Skeletal muscle satellite cell (primary cell): ENCODE measurements at regions not wholly inside any gene's neighbourhood (a gene's known extent, or its start where the extent isn't known, plus 50 kb on each side); places are given as distances from the start of the nearest gene placed in this dataset.

ENCODE experiments used
- H3K27me3 ChIP-seq: 2 replicates; pipeline ENCODE4 v1.7.0; 2013; ENCODE audit warnings: low read length; ENCODE audit not compliant: control insufficient read depth, insufficient read depth
- H3K36me3 ChIP-seq: 2 replicates; pipeline ENCODE4 v1.7.0; 2013; ENCODE audit warnings: mild to moderate bottlenecking, control low read depth, low read length; ENCODE audit not compliant: insufficient read depth
- H3K4me1 ChIP-seq: 2 replicates; pipeline ENCODE4 v1.7.0; 2013; ENCODE audit warnings: low read length; ENCODE audit not compliant: control insufficient read depth, insufficient read depth
- H3K4me2 ChIP-seq: 2 replicates; pipeline ENCODE4 v1.7.0; 2013; ENCODE audit warnings: mild to moderate bottlenecking, low read length
- H3K4me3 ChIP-seq: 2 replicates; pipeline ENCODE4 v1.7.0; 2013; ENCODE audit warnings: low read length
- H3K9ac ChIP-seq: 2 replicates; pipeline ENCODE4 v1.7.0; 2013; ENCODE audit warnings: mild to moderate bottlenecking, low read depth, low read length, moderate library complexity
- H3K9me3 ChIP-seq: replicated peaks from 2 replicates; pipeline ENCODE4 v1.7.0; 2013; ENCODE audit warnings: mild to moderate bottlenecking, control low read depth, low read length

DNA sequence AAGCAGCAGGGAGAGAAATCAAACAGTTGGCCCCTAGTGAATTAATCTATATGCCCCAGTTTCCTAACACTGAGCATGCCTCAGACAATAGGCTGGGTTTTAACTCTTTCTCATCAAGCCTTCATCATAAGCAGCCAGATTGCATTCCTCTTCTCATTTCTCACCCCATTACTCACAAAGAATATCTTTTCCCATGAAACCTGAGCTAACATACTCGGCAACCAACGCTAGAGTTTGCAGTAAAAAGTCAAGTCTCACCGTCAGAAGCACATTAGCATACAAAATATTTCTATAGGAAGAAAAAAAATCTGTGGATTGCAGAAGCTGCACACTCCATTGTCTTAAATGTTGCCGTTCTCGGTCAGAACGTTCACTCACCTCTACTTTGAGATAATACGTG lies 429.9 kb upstream of the ARID1B start:
- Histone ChIP-seq H3K4me3 (no peak overlapping the region), H3K27me3 (no peaks in the 10 kb centered on the region), H3K4me2 (no peak overlapping the region), H3K9ac (no peak overlapping the region), H3K4me1 (no peaks in the 10 kb centered on the region), H3K9me3 (no peaks in the 10 kb centered on the region), H3K36me3 (no peaks in the 10 kb centered on the region)

DNA sequence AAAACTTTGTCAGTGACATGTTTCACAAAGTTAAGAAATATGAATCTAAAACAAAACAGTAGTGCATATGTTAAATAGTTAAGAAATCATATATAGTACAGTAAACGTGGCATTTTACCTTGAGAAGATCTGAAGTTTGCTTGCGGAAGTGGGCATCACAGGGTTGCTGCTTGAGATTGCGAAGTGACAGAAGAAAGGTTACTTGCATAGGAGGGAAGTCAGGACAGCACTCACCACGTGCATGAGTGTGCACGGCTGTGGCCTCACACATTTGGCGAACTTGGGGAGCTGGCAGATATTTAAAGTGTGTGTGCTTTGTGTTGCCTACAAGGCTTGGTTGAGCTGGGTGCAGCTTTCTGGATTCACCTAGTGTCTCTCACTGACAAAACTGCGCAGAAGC lies 431.5 kb upstream of the ARID1B start:
- Histone ChIP-seq H3K4me3 (no peak overlapping the region), H3K9ac (no peak overlapping the region), H3K36me3 (no peaks in the 10 kb centered on the region), H3K4me2 (no peak overlapping the region), H3K4me1 (no peaks in the 10 kb centered on the region), H3K9me3 (no peaks in the 10 kb centered on the region), H3K27me3 (no peaks in the 10 kb centered on the region)

DNA sequence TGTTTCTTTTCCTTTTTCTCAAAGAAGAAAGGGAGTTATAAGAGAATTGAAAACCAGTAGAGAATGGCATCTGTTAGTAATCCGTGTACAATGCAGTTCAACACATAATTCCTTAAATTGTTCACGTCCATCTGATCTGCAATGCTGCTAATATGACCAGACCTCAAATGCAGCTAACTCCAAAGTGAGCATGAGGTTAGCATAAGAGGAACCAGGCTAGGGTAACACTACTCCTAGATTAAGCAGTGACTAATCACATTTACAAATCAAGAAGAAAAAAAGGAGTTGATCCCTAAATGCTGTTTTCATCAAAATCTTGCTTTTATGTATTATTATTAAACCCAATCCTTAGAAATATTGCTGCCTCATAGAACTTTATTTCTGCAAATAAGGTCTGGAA lies 432.7 kb upstream of the ARID1B start:
- Histone ChIP-seq H3K27me3 (no peaks in the 10 kb centered on the region), H3K36me3 (no peaks in the 10 kb centered on the region), H3K4me1 (no peaks in the 10 kb centered on the region), H3K9ac (no peak overlapping the region), H3K4me2 (no peak overlapping the region), H3K9me3 (no peaks in the 10 kb centered on the region), H3K4me3 (no peak overlapping the region)

DNA sequence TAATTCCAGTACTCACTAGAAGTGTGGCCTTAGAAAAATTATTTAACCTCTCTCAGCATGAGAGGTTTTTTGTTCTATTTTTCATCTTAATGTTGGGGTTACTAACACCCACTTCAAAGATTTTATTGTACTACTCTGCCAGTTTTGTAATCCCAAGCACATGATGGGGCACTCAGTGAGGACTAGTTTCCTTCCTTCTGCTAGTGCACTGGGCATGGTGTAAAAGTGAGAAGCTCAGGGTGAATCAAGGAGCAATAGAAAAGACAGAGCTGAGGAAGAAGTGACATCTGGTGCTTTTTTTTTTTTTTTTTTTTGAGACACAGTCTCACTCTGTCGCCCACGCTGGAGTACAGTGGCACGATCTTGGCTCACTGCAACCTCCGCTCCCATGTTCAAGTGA lies 439.4 kb upstream of the ARID1B start:
- Histone ChIP-seq H3K4me3 (no peak overlapping the region), H3K9me3 (no peaks in the 10 kb centered on the region), H3K9ac (no peak overlapping the region), H3K4me1 (no peaks in the 10 kb centered on the region), H3K36me3 (no peaks in the 10 kb centered on the region), H3K27me3 (no peaks in the 10 kb centered on the region), H3K4me2 (no peak overlapping the region)

DNA sequence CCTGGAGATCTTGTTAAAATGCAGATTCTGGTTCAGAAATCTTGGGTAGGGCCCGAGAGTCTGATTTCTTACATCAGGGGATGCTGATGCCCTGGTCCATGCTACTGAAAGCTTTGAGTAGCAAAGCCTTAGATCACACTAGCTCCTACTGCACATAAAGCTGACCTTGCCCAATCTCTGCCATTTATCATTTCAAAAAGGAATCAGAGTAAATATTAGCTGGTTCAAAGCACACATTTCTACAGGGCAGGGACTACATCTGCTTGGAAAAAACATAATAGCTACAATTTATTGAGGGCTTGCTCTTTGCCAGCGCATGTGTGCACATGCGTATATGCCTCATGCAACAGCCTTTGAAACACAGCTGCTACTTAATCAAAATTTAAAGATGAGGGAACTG lies 440.4 kb upstream of the ARID1B start:
- Histone ChIP-seq H3K36me3 (no peaks in the 10 kb centered on the region), H3K4me2 (no peak overlapping the region), H3K4me1 (no peaks in the 10 kb centered on the region), H3K27me3 (no peaks in the 10 kb centered on the region), H3K9ac (no peak overlapping the region), H3K9me3 (peaks cover 2% of the 10 kb centered on the region), H3K4me3 (no peak overlapping the region)

DNA sequence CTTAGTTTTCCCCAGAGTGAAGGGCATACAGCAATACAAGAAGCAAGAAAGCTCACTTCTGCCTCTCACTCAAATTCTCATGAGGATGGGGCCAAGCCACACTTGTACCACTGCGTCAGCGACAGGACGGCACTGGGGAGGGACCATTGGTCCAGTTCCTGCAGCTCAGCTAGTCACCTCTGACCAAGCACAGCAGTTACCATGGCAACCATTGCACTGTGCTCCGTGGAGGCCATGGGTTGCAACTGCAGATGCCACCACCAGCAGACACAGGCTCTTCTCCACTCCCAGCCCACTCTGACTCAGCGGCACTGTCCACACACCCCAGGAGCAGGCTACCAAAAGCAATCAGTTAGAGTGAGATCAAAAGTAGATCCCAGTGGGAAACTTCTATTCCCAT lies 441.1 kb upstream of the ARID1B start:
- peaks cover 2% of the 10 kb centered on the region for H3K9me3 ChIP-seq
- no peak overlapping the region for H3K9ac ChIP-seq
- H3K4me1 ChIP-seq: no peaks in the 10 kb centered on the region
- no peaks in the 10 kb centered on the region for H3K36me3 ChIP-seq
- H3K4me3 ChIP-seq: no peak overlapping the region
- H3K4me2 ChIP-seq: no peak overlapping the region
- no peaks in the 10 kb centered on the region for H3K27me3 ChIP-seq

DNA sequence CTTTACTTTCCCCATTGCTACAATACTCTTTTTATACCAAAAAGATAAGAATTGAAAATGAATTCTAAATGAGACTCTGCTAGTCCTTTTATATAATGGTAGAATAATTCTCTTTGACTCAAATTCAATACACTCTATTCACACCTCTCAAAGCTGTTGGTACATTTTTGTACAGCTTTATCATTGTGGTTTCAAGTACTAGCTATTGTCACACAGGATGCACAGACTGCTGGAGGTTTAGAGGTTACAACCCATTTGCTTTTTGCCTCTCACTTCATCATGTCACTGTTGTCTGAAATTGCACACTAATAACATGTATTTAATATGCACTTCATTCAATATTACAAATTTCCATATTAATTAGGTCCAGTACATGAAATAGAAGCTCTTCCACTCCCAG lies 442.2 kb upstream of the ARID1B start:
- Histone ChIP-seq H3K36me3 (no peaks in the 10 kb centered on the region), H3K9me3 (peaks cover 2% of the 10 kb centered on the region), H3K4me1 (no peaks in the 10 kb centered on the region), H3K4me3 (no peak overlapping the region), H3K9ac (no peak overlapping the region), H3K27me3 (no peaks in the 10 kb centered on the region), H3K4me2 (no peak overlapping the region)

DNA sequence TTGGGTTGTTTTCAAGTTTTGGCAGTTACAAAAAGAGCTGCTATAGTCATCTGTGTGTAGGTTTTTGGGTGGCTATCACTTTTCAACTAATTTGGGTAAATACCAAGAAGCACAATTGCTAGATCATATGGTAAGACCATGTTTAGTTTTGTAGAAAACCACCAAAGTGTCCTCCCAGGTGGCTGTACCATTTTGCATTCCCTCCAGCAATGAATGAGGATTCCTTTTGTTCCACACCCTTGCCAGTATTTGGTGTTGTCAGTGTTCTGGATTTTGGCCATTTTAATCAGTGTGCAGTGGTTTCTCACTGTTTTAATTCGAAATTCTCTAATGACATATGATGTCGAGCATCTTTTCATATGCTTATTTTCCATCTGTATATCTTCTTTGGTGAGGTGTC lies 457.5 kb upstream of the ARID1B start:
- Histone ChIP-seq H3K9ac (no peak overlapping the region), H3K9me3 (no peaks in the 10 kb centered on the region), H3K4me2 (no peak overlapping the region), H3K4me1 (no peaks in the 10 kb centered on the region), H3K27me3 (no peaks in the 10 kb centered on the region), H3K4me3 (no peak overlapping the region), H3K36me3 (no peaks in the 10 kb centered on the region)

DNA sequence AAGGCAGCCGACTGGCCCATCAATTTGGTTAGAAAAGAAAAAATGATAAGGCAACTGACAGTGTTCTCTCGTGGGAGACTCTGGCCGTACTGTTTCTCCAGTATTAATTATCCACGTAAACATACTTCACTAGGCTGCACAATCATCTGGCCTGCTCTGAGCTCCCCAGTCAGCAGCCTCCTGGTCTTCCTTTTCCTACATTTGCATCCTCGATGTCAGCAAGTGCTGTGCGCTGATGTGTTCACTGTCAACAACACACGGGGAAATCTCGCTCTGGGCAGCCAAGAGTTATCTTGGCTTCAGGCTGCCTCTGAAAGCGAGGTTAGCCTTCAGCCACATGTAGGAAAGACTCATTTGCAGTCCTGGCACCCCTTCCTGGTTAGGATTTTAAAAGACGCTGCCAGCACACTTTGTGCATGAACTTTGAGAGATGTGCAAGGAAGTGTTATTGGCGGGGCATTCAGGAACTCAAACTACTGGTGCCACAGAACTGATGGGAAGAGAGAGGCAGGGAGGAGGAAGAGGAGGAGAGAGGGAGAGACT lies 460.5 kb upstream of the ARID1B start:
- H3K27me3 ChIP-seq: no peaks in the 10 kb centered on the region
- H3K4me1 ChIP-seq: no peaks in the 10 kb centered on the region
- H3K9me3 ChIP-seq: no peaks in the 10 kb centered on the region
- H3K4me3 ChIP-seq: no peak overlapping the region
- no peak overlapping the region for H3K9ac ChIP-seq
- no peak overlapping the region for H3K4me2 ChIP-seq
- no peaks in the 10 kb centered on the region for H3K36me3 ChIP-seq

DNA sequence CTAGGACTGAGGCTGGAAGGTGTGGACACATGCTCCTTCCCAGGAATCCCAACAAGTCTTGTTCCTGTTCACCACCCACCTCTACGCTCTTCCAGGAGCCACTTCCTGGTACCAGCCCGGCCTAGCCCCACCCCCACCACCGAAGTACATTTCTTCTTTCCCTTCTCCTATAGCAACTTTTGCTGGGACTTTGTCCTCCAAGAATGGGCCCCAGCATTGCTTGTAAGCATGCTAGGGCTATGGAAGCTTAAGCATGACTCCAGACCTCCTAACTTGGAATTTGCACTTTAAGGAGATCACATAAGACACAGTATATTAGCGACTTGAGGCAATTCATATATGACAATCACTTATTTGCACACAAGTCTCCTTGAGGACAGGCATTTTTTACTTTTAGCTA lies 462.0 kb upstream of the ARID1B start:
- Histone ChIP-seq H3K4me1 (no peaks in the 10 kb centered on the region), H3K4me2 (no peak overlapping the region), H3K27me3 (no peaks in the 10 kb centered on the region), H3K9ac (no peak overlapping the region), H3K9me3 (peaks cover 5% of the 10 kb centered on the region), H3K4me3 (no peak overlapping the region), H3K36me3 (no peaks in the 10 kb centered on the region)

DNA sequence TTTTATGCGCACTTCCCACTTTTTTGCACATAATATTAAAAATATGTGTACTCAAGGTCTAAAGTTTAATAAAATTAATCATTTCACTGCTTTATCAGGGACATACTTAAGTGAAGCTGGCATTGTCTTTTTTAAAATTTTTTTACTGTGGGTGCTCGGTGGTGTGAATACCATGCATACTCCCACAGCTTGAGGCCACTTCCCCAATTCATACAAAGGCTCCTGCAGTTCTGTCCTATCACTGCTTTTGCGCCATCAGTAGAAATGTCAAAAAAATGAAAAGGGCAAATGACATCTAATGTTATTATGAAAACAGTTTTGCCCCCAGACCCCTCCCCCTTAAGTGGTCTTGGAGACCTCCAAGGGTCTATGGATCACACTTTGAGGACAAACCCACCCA lies 464.1 kb upstream of the ARID1B start:
- no peaks in the 10 kb centered on the region for H3K36me3 ChIP-seq
- H3K27me3 ChIP-seq: no peaks in the 10 kb centered on the region
- H3K9me3 ChIP-seq: peaks cover 5% of the 10 kb centered on the region
- no peak overlapping the region for H3K4me2 ChIP-seq
- H3K4me1 ChIP-seq: no peaks in the 10 kb centered on the region
- H3K9ac ChIP-seq: no peak overlapping the region
- H3K4me3 ChIP-seq: no peak overlapping the region

DNA sequence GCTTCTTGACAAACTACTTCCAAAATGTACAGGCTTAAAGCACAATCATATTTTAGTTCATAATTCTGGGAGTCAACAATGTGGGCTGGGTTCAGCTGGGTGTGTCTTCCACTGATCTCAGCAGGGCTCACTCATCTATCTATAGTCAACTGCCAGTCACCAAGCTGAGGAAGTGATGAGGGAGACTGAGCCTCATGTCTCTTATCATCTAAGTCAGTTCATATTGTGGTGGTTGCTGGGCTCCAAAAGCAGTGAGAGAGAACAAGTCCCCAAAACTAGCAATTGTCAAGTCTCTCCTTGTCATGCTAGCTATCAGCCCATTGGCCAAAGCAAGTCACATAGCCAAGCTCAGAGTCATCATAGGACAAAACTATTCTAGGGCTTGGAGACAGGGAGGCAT lies 465.9 kb upstream of the ARID1B start:
- no peaks in the 10 kb centered on the region for H3K36me3 ChIP-seq
- H3K4me3 ChIP-seq: no peak overlapping the region
- H3K9ac ChIP-seq: no peak overlapping the region
- peaks cover 8% of the 10 kb centered on the region for H3K9me3 ChIP-seq
- H3K27me3 ChIP-seq: no peaks in the 10 kb centered on the region
- H3K4me1 ChIP-seq: no peaks in the 10 kb centered on the region
- no peak overlapping the region for H3K4me2 ChIP-seq
